ENCODE measurements at regions not wholly inside any gene's neighbourhood (a gene's known extent, or its start where the extent isn't known, plus 50 kb on each side); places are given as distances from the start of the nearest gene placed in this dataset.

DNA sequence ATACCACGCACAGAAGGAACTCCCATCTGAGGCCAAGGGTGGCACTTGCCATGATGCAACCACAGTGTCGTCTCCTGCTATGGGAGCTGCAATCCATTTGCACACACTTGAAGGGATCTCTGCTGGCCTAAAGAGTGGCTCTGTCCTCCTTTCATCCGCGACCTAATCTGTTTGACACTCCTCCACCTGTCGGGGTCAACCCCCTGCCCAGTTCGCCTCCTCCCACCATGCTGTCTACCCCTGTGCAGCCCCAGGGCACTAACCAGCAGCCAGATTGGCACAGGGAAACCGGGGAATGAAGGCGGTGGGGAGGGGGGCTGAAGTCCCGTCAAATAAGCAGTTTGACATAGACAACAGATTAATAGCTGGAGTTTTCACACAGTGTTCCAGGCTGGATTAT is 58.1 kb upstream of the FOXQ1 start:
- TF ChIP-seq EZH2 (IDR thresholded peaks at IDR 0.05; ENCODE audit: borderline replicate concordance, low read length) = no peak
- TF ChIP-seq, protein P1, sequence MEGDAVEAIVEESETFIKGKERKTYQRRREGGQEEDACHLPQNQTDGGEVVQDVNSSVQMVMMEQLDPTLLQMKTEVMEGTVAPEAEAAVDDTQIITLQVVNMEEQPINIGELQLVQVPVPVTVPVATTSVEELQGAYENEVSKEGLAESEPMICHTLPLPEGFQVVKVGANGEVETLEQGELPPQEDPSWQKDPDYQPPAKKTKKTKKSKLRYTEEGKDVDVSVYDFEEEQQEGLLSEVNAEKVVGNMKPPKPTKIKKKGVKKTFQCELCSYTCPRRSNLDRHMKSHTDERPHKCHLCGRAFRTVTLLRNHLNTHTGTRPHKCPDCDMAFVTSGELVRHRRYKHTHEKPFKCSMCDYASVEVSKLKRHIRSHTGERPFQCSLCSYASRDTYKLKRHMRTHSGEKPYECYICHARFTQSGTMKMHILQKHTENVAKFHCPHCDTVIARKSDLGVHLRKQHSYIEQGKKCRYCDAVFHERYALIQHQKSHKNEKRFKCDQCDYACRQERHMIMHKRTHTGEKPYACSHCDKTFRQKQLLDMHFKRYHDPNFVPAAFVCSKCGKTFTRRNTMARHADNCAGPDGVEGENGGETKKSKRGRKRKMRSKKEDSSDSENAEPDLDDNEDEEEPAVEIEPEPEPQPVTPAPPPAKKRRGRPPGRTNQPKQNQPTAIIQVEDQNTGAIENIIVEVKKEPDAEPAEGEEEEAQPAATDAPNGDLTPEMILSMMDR (conservative IDR thresholded peaks at IDR 0.05 in 1 of 2, IDR thresholded peaks at IDR 0.05 in 1 of 2; ENCODE audit: extremely low read depth in 1 of 2, insufficient read depth in 1 of 2, low read depth in 1 of 2, low read length in 2 of 2) = no peak

All from mammary epithelial cell (primary cell).